Activated T-cell treated with anti-CD3 and anti-CD28 coated beads, Interleukin-2, amount 50 U/mL, for 48 hours (primary cell): ENCODE measurements at regions not wholly inside any gene's neighbourhood (a gene's known extent, or its start where the extent isn't known, plus 50 kb on each side); places are given as distances from the start of the nearest gene placed in this dataset.
"Not testable (repeated sequence)": the region's sequence is repeated elsewhere in the genome, so short reads cannot be mapped to it uniquely, and the experiment has no call there.

Experiments
- DNase-seq, 2 experiments: peaks; one replicate each; pipeline ENCODE4 v3.0.0-alpha.2; 2020

DNA sequence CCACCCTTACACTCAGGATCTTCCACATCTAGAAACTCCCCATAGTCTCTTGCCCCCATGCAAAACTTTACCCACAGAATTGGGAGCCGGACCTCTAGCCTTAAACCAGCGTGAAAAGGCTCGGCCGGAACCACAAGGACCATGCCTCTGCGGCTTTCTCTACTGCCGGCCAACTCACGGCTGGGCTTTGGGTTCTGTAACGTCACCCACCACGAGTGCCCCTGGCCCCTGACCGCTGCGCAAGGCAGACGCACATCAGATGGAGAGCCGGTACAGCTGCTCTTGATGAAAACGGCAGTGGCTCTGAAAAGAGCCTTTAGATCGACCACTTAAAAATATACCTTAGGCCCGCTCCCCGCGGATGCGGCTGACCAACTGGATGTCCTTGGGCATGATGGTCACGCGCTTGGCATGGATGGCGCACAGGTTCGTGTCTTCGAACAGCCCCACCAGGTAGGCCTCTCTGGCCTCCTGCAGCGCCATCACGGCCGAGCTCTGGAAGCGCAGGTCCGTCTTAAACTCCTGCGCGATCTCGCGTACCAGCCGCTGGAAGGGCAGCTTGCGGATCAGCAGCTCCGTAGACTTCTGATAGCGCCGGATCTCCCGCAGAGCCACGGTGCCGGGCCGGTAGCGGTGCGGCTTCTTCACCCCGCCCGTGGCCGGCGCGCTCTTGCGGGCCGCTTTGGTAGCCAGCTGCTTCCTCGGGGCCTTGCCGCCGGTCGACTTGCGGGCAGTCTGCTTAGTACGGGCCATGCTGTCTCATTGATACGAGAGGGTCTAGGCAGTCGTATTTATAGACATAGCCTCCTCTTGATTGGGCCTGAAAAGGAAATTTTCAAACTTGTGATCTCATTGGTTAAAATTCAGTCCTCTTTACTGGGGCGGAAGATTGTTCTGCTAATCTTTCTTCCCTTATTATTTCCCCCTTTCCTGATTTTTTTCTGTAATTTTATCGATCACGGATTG is 66.3 kb downstream of the FAM72C start:
- peak; percentile 49 to 59 for DNase-seq

DNA sequence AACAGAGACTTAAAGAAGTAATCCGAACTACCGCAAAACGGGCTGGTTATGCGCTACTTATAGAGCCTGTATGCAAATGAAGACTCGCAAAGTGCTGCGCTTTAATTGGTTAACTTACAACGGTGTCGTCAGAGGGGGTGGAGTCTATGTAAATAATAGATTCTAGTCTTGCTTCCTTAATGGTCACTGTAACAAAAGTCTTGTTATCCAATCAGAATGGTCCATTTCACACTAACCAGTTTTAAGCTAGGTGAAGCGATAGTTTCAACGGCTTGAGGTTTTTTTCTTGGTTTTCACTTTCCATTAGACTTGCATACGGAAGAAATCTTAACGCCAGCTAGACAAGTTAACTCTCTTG is 67.2 kb downstream of the FAM72C start:
- DNase-seq: not testable (repeated sequence)

DNA sequence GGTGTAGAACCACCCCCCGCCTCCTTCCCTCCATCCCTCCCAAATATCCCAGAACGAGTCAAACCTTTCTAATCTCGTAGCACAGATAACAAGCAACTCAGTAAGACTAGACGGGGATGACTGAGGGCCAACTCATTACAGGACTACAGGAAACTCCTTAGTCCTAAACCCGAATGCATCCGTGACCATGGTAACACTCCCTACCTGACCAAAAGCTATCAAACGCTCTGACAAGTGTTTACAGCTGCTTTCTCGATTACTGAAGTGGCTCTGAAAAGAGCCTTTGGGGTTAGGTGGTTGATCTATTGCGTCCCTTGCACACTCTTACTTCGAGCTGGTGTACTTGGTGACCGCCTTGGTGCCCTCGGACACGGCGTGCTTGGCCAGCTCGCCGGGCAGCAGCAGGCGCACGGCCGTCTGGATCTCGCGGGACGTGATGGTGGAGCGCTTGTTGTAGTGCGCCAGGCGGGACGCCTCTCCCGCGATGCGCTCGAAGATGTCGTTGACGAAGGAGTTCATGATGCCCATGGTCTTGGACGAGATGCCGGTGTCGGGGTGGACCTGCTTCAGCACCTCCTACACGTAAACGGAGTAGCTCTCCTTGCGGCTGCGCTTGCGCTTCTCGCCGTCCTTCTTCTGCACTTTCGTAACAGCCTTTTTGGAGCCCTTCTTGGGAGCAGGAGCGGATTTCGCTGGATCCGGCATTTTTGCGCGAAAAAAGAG is 67.7 kb downstream of the FAM72C start:
- DNase-seq: peak in 1 of 2 experiments; percentile 21

DNA sequence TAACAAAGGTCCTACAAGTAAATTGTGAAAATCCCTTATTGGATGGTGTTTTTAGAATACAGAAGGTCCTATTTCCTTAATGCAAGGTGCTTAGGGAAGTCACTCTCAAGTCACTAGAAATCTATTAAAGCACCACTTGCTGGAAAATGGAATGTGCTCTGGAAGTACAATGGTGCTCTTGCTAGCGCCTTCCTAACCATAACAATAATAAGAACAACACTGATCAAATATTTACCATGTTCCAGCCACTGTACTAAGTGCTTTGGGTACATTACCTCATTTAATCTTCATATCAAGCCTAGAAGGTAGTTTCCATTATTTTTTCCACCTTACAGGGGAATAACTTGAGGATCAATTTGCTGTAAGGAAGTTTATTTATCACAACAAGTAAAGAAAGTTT is 75.4 kb downstream of the FAM72C start:
- not testable (repeated sequence) for DNase-seq

DNA sequence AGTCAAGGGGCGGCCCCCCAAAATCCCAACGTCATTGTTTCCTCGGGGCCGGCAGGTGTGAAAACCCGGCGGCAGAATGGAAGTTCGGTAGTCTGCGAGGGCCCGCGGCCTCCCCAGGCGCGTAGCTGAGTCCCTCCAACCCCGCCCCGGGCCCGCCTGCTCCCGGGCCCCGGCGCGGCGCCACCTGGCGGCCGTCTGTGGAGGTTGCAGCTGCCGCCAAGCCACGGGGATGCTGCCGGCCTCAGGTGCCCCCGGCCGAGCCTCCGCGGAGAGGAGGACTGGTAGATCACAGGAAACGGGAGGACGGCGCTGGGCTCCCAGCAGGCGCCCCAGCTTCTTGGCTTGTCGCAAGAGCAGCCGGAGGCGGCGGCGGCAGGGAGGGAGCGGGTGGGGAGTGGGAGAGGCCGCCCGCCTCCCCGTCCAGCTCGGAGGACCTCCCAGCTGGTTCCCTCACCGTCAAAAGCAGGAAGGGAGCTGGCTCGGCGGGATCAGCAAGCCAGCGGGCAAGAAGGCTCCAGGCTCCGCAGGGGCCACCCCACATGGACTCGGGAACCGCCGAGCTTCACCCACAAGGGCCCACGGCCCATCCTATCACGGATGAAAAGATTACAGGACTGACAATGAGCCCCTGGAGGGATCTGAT is 86.7 kb downstream of the FAM72C start:
- DNase-seq: peak; percentile 81 to 86

DNA sequence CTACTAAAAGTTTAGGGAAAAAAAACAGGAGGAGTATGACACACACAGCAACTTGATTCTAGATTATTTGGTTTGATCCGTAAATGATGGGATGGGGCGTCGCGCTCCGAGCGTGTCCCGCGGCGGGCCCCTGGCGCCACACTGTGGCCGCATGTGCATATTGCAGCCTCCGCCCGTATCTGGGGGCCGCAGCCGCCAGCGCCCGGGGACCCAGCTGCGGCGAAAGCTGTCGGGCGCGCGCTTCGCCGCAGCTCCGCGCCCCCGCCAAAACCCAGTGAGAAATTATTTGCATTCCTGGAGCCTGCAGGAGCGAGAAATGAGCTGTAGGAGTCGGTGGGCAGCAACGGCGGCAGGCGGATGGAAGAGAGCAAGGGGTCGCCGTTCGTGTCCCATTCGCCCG is 87.3 kb downstream of the FAM72C start:
- peak; percentile 65 to 77 for DNase-seq

DNA sequence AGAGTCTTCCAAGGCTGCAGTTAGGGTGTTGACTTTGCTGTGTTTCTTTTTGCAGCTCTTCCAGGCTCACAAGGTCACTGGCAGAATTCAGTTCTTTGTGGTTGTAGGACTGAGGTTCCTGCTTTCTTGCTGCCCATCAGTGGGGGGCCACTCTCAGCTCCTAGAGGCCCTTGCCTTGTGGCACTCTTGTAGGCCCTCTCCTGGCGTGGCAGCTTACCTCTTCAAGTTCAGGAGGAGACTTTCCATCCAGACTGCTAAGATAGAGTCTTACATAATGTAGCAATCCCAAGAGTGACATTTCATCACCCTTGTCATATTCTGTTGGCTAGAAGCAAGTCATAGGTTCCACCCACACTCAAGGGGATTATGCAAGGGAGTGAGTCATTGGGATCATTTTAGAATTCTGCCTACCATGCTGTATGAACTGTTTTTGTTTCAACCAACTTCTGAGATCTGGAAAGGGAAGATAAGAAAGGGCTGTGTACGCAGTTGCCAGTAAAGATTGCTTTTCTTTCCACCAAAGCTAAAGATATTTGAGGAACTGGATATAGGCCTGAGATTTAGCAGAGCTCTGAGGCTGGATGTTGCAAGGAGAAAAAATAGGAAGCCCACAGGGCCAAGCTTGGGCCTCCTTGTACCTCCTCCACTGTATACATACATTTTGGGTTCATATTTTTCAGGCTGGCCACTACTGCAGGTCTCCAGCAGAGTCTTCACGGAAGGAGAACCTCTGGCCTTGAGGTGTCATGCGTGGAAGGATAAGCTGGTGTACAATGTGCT is 91.8 kb downstream of the FAM72C start:
- not testable (repeated sequence) for DNase-seq

DNA sequence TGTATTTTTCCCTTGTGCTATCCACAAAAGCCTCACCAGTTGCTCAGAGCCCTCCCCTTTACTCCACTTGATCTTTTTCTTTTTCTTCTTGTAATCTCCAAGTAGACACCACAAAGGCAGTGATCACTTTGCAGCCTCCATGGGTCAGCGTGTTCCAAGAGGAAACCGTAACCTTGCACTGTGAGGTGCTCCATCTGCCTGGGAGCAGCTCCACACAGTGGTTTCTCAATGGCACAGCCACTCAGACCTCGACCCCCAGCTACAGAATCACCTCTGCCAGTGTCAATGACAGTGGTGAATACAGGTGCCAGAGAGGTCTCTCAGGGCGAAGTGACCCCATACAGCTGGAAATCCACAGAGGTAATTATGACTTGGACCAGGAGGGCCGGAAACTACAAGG is 95.8 kb downstream of the FAM72C start:
- not testable (repeated sequence) for DNase-seq

DNA sequence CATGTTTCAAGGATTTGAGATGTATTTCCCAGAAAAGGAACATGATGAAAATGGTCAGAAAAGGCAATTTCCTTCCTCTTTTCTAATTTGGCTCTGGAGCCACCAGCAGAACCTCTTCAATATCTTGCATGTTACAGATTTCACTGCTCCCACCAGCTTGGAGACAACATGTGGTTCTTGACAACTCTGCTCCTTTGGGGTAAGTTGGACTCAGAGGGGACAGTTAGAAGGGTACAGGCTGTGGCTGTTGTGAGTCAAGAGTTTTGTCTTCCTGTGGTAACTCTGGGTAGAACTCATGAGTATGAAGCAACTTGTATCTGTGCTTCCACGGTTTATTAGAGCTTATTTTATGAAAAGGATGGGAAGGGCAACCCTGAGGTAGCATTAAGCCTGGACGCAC is 97.2 kb downstream of the FAM72C start:
- DNase-seq: not testable (repeated sequence)

DNA sequence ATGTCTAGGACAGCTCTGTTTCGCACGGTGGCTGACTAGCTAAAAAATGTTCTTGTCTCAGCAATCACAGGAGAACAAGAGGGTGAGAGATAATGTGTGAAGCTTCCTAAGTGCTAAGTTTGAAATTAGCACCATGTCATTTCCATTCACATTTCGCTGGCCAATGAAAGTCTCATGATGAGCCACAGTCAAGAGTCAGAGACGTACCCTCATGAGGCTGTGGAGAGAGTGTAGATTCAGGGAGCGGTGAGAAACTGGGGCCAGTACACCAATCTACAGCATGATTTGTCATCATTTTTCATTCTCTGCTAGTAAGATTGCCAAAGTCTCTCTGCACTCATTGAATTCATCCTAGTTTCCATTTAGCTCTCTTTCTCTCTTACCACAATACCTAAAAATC is 98.1 kb downstream of the FAM72C start:
- not testable (repeated sequence) for DNase-seq

DNA sequence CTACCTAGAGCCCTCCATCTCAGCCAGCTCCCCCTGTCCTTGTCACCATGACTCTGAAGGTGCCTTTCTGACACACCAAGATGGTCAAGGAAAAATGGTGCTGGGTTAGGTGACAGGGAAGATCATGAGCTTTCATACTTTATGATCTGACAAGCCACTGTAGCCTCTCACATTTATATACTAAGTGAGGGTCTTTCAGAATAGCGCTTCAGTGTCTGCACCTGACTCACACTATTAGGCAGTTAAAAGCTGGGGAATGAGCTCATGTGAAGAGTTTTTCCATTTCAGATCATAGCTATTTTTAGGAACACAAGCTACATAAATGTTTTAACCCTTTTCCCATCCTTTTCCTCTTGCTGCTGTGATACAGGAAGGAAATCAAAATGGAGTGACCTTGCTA is 101.4 kb downstream of the FAM72C start:
- DNase-seq: not testable (repeated sequence)

DNA sequence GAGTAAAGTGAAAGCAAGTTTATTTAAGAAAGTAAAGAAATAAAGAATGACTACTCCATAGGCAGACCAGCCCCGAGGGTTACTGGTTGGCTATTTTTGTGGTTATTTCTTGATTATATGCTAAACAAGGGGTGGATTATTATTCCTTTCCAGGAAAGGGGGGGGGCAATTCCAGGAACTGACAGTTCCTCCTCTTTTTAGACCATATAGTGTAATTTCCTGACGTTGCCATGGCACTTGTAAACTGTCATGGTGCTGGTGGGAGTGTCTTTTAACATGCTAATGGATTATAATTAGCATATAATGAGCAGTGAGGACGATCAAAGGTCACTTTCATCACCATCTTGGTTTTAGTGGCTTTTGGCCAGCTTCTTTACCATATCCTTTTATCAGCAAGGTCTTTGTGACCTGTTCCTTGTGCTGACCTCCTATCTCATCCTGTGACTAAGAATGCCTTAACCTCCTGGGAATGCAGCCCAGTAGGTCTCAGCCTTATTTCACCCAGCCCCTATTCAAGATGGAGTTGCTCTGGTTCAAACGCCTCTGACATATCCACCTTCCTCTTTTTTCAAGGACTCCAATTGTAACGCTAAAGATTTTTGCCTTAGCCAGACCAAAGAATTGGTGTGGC is 104.1 kb downstream of the FAM72C start:
- not testable (repeated sequence) for DNase-seq

DNA sequence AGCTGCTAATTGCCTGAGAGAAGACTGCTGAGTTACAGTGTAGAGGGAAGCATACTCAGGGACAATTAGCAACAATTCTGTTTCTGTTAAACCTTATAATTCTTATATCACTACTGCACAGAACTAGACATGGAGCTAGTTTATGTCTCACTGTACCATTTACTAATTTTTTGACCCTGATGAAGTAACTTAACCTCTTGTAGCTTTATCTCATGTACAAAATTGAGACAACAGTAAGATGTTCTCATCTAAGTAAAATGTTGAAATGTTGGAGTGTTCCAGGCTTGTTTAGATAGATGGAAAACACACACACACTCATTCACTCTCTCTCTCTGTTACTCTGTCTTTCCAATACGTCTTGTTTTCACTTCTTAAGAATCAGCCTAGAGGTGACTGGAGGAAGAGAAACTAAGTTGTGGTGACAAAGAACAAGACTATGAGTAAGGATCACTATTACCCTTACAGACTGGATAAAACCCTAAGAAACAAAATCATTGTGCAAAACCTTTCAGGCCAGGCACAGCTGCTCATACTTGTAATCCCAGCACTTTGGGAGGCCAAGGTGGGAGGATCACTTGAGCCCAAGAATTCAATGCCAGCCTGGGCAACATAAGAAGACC is 107.8 kb downstream of the FAM72C start:
- not testable (repeated sequence) for DNase-seq

DNA sequence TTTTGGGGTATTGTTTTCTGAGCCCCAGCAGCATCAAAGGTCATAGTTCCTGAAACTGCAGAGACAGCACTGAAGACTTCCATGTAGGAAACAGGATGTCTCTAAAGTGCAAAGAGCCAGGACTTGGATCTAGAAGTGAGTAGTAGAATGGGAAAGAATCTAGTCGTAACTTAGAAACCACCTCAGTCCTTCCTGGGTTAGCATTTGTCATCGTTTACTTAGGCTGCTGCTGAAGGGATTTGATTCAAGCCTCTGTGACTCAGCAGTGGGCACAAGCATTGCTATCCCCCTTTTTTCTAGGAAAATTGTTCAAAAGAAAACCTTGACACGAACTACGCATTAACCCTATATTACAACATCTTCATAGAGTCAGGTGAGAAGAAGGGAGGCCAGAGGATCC is 109.1 kb downstream of the FAM72C start:
- not testable (repeated sequence) for DNase-seq

DNA sequence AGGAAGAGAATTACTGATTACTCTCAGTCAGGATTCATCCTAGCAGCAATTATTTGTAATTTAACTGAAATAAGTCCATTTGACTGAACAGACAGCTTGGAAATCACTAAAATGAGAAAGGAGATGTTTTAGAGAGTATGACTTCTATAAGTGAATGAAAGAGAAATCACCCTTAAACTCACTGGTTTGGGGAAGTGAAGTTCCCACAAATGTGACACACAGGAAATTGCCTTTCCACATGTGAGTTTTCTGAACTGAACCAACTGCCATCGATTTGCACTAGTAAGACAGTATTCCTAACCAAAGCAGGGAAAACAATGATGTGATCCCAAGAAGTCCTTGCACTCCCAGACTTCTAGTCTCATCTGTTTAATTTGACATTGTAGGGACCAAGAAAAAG is 110.5 kb downstream of the FAM72C start:
- not testable (repeated sequence) for DNase-seq

DNA sequence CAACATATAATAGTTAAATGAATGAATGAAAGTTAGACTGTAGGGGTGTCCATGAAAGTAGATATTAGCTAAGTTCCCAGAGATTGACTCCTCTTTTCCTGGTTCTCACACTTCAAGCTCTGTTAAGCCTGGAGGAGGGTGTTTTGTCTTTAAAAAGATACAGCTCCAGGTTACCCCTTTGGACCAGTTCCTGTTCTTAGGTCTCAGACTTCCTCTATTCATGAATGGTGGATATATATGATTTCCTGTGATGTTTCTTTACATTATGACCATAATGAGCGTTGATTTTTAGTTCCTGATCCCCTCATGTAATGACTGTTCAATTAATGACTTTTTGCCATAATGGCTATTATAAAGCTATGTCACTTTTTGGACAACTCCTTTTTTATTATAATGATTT is 115.9 kb downstream of the FAM72C start:
- DNase-seq: not testable (repeated sequence)

DNA sequence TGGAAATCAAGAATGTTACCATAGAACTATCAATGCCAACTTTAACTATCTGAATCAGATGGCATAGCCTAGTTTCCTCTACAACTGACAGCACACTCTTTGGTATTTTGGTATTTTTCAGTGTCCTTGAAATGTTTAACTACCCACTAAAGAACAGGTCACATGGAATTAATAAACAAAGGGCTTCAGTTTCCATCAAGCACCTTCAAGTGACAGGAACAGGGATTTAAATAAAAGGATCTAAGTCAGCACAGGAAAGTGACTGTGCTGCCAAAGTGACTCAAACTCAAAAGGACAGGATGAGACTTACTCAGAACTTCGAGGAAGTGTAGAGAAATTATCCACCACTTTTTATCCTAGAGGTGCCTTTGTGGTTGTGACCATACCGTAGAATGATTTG is 117.7 kb downstream of the FAM72C start:
- DNase-seq: not testable (repeated sequence)

DNA sequence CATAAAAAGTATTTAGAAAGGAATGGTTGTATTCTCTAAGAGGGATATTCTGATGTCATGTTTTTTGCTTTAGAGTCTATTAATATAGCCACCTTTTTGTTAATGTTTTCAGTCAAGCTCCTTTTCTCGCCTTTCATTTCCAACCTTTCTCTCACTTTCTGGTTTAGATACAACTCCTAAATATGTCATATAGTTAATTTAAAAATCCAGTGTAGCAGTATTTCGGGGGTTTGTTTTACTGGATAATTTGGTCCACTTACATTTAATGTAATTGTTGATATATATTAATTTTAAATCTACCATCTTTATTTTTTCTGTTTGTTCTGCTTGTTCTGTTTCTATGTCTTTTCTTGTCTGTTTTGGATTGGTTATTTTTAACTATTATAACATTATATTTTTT is 121.1 kb downstream of the FAM72C start:
- DNase-seq: not testable (repeated sequence)

DNA sequence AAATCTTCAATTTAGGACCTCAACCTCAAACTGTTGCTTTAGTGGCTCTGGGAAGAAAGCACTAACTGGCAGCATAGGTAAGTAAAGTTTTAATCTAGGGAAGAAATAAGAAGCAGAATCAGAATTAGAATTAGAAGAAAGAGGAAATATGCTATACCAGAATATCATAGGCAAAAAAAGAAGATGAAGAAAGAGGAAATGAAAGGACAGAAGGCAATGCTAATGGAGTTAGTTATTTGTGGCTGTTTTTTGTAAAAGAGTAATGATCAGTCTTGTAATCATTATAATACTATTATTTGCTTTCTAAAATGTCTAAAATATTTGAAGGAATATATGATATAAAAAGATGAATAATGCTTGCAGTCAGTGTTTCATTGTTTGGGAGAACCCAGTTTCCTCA is 122.9 kb downstream of the FAM72C start:
- not testable (repeated sequence) for DNase-seq

DNA sequence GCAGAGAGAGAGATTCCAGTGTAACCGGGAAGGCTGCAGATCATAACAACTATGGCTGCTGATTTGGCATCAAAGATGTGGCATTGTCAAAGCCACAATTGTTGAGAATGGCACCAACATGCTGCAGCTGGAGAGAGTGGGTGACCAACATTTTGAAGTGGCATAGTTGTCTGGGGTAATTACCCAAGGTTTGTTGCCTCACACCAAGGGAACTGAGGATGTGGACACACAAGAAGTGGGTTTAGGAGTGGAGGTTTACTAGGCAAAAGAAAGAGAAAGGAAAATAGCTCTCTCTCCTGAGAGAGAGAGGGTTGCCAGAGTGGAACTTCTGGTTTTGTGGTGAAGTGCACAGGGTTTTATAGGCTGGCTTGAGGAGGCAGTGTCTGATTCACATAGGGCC is 126.6 kb downstream of the FAM72C start:
- DNase-seq: not testable (repeated sequence)

DNA sequence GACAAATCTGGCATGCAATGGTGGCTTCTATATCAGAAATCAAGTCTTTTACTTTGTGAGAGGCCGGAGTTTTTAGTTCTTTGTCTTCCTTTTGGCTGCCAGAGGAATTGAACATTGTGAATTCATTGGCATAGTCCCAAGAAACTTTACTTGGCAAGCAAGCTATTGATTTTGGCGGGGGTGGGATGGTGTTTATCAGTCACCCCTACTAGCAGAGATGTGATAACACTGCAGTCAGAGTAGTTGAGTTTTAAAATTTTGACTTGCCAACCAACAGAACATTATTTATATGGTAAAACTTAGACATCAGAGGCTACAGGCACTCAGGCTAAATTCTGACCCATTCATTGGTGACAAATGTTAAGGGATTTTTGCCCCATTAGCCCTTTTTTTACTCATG is 129.7 kb downstream of the FAM72C start:
- DNase-seq: not testable (repeated sequence)

DNA sequence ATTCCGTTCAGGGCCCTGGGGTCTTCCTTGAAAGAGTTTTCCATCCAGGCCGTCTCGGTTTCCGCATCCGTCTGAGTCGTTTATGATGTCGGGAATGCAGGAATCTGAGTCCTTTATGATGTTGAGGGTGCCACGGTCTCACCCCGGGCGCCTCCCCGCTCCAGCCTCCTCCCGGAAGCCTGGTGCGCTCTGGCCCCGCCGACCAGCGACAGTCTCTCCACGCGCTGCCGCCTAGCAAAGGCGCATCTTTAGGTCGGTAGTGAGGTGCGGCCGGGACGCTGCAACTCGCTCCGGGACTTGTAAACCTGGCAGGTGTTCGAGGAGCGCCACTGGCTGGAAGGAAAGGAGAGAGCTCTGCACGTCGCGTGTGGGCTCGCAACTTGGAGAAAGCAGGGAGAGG is 132.6 kb downstream of the FAM72C start:
- DNase-seq: not testable (repeated sequence)
